GM18519 (cell line): ENCODE measurements at regions not wholly inside any gene's neighbourhood (a gene's known extent, or its start where the extent isn't known, plus 50 kb on each side); places are given as distances from the start of the nearest gene placed in this dataset.

Source experiments
- ATAC-seq: cut with Tn5 transposase; IDR thresholded peaks from one replicate; pipeline ENCODE4 v1.9.1; 2021; ENCODE audit warnings: mild to moderate bottlenecking, moderate library complexity; ENCODE audit not compliant: unreplicated experiment, low FRiP score

DNA sequence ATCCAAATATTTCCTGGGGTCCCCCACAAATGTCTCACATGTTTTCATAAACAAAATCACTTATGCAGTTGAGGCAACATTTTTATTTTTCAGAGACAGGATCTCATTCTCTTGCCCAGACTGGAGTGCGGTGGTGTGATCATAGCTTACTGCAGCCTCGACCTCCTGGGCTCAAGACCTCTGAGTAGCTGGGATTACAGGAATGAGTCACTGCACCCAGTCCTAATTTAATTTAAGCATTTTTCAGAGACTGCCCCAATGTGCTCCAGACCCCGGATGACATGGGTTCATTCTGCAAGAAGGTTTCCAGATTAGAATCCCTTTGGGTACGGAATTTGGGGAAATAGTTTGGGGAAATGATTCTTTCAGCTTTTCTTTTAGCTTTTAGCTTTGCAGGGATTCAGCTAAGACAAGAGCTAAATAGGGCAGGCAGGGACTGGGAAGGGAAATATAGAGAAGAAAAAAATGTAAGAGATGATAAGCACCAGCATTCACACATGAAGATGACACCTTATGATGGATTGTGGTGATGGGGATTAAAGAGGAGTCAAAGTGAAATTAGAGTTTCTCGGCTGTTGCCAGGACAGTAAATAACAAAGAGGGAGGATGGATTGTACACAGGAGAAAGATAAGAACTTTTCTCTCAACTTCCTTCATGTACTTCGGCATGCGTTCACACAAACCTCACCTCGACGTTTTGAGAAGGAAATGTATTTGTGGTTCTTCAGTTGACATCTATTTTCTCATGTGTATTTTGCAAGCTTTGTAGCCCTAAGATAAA, 169.4 kb upstream of the TAB2 start:
- no peak for ATAC-seq

DNA sequence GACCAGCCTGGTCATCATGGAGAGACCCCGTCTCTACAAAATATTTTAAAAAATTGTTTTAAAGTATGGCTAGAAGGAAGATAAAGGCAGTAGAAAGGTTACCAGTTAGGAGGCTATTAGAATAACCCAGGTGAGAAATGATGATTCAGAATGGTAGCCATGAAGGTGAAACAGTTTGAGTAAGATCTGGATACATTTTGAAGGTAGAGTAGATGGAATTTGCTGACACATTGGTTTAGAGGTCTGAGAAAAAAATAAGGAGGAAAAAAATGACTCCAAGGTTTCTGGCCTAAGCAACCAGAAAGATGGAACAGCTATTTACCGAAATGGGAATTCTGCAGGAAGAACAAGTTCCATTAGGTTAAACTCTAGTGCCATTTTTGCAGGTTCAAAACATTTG, 167.9 kb upstream of the TAB2 start:
- ATAC-seq: no peak

DNA sequence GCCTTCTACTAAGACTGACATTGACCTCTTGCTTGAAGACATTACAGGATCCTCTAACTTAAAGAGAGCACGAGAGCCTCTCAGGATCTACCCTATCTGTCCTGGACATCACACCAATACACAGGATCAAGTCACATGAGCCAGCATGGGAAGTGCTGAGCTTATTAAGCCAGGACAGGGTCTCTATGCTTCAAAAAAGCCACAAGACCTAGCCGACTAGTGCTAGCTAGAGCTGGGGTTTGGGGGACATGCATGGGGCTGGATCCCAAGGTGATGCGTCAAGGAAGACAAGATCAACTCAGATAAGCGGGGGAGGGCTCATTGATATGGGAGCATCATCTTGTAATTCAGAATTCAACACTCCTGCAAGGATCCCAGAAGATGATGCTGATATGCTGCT, 167.2 kb upstream of the TAB2 start:
- no peak for ATAC-seq

DNA sequence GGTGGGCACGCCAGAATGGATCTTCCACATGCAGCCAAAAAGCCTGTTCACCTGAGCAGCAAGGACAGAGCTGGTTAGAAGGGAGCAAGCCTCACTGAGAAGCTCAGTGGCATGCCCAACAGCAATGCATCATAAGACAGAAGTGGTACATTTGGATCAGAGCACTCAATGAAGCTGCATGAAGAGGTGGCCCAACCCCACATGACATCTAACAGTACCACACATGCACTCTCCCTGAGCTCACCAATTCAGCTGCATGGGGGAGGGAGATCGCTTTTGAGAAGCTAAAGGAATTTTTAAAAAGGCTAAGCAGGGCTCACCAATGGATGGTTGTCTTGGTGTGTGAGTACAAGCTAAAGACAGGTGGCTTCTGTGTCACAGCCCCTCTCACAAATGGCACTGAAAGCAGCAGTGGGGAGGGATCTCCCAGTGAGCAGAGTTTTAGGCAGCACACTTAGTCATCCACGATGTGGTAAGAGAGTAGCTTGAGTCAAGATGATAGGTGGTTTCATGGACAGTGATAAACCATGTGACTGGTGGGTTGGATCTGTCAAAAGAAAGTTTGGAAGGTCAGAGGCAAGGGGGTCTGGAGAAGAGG, 166.6 kb upstream of the TAB2 start:
- ATAC-seq: no peak

DNA sequence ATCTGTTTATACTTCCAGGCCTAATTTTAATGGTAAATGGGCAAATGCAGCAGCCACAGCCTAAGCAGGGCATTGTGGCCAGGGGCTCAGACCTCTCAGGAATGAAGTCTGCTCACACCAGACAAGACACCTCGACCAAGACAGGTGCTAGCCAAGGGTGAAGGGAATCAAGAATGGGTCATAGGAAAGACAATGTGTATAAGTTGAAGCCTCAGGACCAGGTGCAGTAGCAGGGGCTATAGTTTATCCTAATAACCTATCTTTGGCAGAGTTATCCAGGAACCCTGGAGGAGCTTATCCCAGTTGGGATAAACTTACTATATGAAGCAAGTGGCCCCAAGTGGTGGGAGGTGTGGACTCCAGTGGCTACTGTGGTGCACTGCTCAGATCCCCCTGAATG, 165.0 kb upstream of the TAB2 start:
- ATAC-seq: no peak

DNA sequence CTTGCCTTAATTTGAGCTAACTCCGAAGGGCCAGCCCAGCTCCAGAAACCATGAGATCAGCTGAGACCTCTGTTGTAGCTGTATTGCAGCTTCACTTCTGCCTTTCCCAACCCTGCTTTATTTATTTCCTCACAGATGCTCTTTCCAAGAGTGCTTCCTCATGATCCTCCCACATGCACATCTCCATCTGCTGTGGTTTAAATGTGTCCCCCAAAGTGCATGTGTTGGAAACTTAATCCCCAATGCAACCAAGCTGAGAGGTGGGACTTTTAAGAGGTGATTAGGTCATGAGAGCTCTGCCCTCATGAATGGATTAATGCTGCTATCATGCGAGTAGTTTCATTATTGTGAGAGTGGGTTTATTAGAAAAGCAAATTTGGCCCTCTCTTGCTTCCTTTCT, 164.4 kb upstream of the TAB2 start:
- ATAC-seq: no peak

DNA sequence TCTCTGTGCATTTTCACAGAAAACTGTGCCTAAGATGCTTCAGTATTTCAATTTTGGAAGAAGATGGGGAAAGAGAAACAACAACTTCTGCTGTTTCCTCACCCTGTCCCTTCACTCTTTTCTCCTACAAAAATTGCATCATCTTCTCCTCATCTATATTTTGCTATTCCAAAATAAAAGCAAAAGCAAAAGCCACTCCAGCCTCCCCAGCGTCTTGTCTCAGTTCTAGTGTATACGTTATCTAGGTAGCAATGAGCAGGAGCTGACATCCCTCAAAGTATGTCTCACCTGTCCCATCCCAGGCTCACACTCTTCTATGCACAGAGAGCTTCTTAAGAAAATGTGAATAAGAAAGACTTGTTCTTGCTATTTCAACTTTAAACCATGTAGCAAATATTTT, 163.8 kb upstream of the TAB2 start:
- ATAC-seq: no peak

DNA sequence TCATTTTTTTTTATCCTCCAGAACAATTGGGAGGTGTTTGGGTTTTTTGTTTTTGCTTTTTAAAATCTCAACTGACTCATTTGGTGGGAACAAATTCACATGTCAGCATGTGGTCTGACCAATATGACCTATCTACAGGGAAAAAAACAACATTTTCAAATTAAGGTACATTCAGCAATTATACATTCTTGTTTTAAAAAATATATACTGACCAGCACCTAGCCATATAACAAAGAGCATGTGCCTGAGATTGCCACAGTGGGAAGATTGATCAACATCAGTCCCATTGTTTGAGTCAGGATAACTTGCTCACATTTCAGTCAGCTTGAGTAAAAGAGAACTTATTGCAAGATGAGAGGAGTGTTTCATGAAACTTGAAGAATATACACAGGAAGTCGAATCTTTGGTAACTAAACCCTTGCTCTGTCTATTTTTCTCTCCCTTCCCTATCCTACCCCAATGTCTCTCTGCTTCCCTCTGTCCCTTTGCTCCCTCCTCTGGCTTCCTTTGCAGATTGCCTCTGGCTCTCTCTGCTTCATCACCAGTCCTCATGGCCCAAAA, 163.2 kb upstream of the TAB2 start:
- ATAC-seq: no peak

DNA sequence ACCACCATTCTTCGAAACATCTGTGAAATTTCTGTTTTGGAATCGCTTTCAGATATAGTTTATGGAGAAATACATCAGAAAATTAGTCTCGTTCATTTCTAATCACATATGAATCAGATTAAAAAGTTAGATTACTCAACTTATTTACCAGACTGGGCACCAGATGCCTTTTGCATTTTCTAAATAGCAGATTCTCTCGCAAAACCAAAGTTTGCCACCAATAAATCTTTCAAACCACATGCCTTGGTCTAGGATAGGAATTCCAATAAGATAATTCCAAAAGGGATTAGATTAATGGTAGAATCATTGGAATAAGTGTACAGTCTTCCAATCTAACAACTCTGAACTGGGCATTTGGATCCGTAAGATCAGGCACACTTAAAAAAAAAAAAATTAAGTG, 160.4 kb upstream of the TAB2 start:
- ATAC-seq: no peak

DNA sequence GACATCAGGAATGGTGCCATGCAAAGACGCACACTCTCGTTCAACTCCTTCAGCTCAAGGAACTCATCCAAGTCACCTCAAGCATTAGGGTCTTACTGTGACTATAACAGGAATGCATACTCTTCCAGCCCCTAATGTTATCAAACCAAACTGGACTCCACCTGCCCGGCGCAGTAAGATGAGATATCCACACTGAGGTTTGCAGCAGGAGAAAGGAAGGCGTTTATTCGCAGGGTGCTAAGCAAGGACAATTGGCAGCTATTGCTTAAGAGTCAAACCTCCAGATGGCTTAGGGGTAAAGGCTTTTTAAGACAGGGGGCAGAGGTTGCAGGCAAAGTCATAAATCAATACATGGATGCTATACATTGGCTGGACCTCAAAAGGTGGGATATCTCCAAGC, 159.4 kb upstream of the TAB2 start:
- ATAC-seq: no peak

DNA sequence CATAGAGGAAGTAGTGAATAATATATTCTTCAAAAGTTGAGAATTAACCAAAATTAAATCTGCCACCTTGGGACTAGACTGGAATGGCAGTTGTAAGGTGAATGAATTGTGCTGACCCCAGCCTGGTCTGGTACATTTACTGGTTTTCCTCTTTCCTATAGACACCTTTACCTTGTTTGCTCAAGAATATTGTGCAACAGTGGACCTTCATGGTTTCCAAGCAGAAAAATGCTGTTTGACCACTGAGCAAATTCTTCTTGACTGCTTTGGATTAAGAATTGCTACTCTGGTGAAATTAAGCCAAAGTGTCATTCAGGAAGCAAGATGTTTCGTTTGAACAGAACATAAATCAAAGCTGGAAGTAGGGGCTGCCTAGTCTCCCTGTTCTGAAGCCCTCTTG, 156.6 kb upstream of the TAB2 start:
- ATAC-seq: no peak

DNA sequence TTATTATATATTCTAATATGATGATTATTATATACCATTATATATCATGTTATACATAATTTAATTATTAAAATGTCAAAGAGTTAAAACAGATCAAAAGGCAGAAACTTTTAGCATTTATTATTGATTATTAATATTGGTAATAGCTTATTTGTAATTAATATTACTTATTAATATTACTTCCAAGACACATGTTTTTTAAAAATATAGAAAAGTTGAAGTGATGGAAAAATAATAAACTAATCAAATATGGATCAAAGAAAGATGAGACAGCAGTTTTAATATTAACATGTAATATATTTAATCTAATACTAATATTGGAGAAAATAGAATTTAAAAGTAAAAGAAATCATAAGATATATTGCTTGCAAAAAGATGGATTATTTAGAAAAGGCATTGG, 154.6 kb upstream of the TAB2 start:
- no peak for ATAC-seq

DNA sequence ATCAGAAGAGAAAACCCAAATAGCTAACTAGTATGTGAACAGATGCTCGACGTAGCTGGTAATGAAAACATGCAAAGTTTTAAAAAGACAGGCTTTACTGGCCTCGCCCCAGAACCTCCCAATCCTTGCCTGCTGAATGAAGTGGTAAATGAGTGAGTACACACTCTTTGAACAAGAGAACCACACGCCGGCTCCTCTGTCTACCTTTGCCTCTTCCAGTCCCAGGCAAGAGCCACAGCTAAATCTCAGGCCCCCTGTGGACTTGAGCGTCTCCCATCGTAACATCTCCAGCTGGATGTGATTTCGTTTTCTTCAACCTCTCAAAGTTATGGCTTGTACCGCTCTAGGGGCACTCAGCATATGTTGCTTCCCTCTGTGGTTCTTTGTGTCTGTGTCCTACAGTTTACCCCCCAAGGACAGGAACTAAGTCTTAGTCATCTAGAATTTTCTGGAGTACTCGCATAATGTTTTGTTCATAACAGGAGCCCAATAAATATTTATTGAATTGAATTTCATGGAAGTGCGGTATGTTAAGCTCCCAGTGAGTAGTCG, 153.2 kb upstream of the TAB2 start:
- no peak for ATAC-seq

DNA sequence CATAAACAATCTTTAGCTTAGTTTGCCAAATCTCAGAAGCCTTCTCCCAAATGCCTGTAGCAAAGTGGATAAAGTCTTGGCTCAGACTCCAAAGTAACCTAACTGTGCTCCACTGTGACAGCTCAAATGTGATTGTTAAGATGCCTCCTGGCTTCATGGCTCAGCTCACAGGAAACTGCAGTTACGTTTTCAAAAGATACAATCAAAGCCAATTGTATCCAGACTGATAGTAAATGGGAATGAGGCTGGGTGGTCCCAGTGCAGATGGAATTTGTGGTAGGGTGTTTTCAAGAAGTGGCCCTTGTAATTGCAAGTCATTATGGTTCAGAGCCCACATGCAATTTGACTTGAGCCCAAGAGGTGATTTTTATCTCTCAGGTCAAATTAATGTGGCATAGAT, 151.2 kb upstream of the TAB2 start:
- ATAC-seq: no peak

DNA sequence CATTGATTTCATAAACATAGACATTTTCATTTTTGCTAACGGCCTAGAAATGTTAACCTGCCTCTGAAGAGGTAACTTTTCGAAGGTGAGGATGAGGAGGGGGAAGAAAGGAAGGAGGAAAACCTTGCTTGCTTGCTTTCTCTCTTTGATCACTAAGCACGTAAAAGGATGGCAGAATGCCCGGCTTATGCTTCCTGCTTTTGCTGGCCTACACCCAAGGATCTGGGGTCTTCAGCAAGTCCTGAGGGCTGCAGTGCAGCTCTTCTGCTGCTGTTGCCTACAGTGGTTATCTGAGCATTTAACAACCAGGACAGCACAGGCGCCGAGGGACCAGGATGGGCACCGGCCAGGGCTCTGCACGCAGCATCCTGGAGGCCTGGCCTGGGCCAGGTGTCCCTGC, 150.8 kb upstream of the TAB2 start:
- no peak for ATAC-seq

DNA sequence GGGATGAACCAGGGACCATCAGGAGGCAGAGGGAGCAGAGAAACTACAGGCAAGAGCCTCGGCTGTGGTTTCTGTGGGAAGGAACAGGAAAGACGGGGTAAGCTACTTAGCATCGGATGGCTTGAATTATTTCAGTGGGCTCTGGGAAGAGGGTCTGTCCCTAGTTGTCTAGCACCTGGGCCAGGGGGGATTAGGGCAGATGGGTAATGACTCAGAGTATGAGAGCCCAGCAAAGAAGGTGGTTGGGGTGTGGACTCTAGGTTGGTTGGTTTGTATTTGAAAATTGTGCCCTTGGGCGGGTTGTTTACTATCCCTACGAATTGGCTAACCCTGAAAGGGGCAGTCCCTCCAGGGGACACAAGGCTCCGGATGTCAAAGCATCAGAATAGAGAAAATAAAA, 148.5 kb upstream of the TAB2 start:
- no peak for ATAC-seq

DNA sequence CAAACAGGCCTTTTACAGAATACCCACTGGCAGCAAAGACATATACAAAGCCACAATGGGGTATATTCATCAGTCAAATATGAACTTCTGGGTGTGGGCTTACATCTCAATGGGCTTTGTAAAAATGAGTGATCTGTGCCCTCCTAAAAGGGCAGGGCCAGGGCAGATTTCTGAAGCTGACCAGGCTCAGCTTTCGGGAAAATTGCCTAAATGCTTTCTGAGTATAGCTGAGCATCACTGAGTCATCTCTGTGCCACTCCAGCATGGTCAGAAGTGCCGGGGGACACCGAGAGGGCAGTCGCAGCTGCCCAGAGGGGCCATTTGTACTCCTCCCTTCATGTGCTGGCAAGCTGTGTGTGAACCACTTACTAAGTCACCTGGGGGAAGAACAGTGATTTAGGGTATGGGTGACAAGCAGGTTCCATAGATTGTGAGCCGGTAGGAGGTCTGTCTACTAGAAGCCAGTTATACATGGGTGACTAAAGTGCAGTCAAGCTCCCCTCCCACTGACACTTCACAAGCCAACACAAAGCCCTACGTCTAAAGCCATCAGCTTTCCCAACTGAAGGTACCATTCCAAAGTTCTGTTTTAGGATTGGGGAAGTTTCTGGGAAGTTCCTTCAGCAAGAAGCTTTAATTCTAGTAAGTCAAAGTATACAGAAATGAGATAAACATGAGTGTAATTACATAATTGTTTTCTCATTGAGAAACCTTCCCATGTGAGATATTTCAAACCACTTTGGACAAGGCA, 147.6 kb upstream of the TAB2 start:
- no peak for ATAC-seq

DNA sequence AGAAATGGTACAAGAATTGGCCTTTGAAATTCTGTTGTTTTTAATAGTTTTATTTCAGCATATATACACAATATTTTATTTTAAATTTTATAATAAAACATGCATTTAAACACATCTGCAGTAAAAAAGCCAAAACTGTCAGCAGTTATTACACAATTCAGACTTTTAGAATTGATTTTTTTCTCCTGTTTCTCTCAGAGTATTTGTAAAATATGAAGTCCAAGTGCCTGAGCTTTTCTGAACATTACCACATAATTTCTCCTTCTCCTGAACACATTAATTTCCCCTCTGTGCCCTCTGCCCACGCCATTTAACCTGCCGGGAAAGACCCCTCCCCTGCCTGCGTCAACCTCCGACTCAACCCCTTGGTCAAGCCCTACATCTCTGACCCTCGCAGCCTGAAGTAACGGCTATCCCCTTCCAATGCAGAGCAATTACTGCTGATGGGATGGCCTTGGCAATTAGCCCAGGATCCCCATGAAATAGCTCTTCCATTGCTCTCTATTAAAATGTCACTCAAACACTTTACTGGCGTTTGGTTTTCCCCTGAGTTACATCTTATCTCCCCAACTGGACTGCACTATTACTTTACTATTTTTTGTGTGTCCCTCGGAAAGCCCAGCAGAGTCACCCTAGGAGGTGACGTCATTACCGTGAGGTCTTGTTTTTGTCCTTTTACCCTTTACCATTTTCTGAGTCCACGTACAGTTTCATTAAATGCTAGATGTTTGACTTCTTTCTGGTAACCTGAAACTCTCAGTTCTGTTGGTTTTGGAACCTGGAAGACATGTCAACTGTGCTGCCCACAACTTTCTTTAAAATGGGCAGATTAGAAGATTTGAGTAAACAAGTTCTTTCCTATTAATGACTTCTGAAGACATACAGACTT, 146.7 kb upstream of the TAB2 start:
- ATAC-seq: no peak

DNA sequence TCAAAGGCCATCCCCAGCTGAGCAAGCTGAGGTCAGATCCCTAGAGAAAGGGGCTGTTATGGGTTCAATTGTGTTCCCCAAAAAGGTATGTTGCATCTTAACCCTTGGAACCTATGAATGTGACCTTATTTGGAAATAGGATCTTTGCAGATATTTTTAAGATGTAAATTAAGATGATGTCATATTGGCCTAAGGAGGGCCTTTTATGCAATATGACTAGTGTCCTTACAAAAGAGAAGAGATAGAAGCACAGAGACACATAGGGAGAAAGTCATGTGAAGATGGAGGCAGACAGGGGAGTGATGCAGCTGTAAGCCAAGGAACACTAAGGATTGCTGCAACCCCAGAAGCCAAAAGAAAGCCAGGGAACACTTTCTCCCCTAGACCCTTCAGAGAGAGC, 144.3 kb upstream of the TAB2 start:
- ATAC-seq: no peak

DNA sequence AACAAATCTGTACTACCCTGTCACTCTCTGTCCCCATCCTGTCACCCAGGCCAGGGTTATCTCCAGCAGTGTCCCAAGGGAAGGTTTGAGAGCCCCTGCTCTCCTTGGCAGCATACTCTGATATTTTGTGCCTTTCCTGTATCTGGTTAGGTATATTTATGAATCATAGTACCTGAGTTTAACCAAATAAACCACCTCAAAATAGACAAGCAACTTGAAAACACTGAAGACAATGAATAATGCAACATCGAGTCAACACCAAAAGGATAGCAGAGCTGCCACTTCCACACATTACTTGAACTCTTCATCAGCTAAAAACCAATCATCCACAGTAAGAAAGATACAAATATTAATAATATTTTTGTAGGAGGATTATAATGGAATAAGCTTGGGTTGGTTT, 142.6 kb upstream of the TAB2 start:
- ATAC-seq: no peak
